Keratinocyte (primary cell): ENCODE measurements at regions not wholly inside any gene's neighbourhood (a gene's known extent, or its start where the extent isn't known, plus 50 kb on each side); places are given as distances from the start of the nearest gene placed in this dataset.

Experiments used
- DNase-seq: peaks from one replicate; pipeline ENCODE4 v3.0.0-alpha.2; 2011; ENCODE audit warnings: low read depth, missing footprints, low spot score
- FAIRE-seq: peaks from 2 replicates; lab custom pipeline; 2011; peaks lifted over from hg19 to GRCh38; lab: Jason Lieb, UNC
- H2AFZ ChIP-seq: 2 replicates; pipeline ENCODE4 v1.6.0; 2012; ENCODE audit warnings: low read length, control low read depth, inconsistent platforms; ENCODE audit not compliant: control insufficient read depth
- H3K27ac ChIP-seq: 2 replicates; pipeline ENCODE4 v1.5.1; 2011; ENCODE audit warnings: low read length; ENCODE audit not compliant: control insufficient read depth, insufficient read depth
- H3K27me3 ChIP-seq: 3 replicates; pipeline ENCODE4 v1.6.0; 2011; ENCODE audit warnings: low read length; ENCODE audit not compliant: control insufficient read depth, insufficient read depth; ENCODE audit errors: extremely low read depth
- H3K36me3 ChIP-seq, 2 experiments: 2 replicates in 1 of 2; 3 replicates in 1 of 2; pipeline ENCODE4 v1.5.1; 2011; ENCODE audit warnings: low read length in 2 of 2, mild to moderate bottlenecking in 1 of 2; ENCODE audit not compliant: control insufficient read depth in 2 of 2, insufficient read depth in 2 of 2; ENCODE audit errors: extremely low read depth in 1 of 2
- H3K4me1 ChIP-seq: 3 replicates; pipeline ENCODE4 v1.5.1; 2011; ENCODE audit warnings: low read length; ENCODE audit not compliant: control insufficient read depth, insufficient read depth; ENCODE audit errors: extremely low read depth
- H3K4me2 ChIP-seq: 3 replicates; pipeline ENCODE4 v1.6.0; 2011; ENCODE audit warnings: low read depth, low read length; ENCODE audit not compliant: control insufficient read depth, insufficient read depth; ENCODE audit errors: extremely low read depth
- H3K4me3 ChIP-seq, 3 experiments: fragments of 200-600 bp in 1 of 3; sonication (generic) in 1 of 3; 2 replicates in 2 of 3; 3 replicates in 1 of 3; pipeline ENCODE4 v1.5.1; 2011 to 2016; ENCODE audit warnings: low read length in 3 of 3, mild to moderate bottlenecking in 3 of 3, control low read depth in 2 of 3, inconsistent platforms in 1 of 3, low read depth in 1 of 3, mixed read lengths in 1 of 3, mixed run types in 1 of 3, moderate library complexity in 1 of 3; ENCODE audit not compliant: control insufficient read depth in 2 of 3, insufficient read depth in 2 of 3; ENCODE audit errors: extremely low read depth in 1 of 3
- H3K79me2 ChIP-seq: 2 replicates; pipeline ENCODE4 v1.6.0; 2012; ENCODE audit warnings: low read length; ENCODE audit not compliant: control insufficient read depth, insufficient read depth
- H3K9ac ChIP-seq: 3 replicates; pipeline ENCODE4 v1.6.0; 2011; ENCODE audit warnings: low read length; ENCODE audit not compliant: control insufficient read depth, insufficient read depth; ENCODE audit errors: extremely low read depth
- H3K9me1 ChIP-seq: 3 replicates; pipeline ENCODE4 v1.6.0; 2011; ENCODE audit warnings: low read length; ENCODE audit not compliant: control insufficient read depth, insufficient read depth; ENCODE audit errors: extremely low read depth
- H3K9me3 ChIP-seq: 2 replicates; pipeline ENCODE4 v1.5.1; 2012; ENCODE audit warnings: low read depth, low read length; ENCODE audit not compliant: control insufficient read depth
- H4K20me1 ChIP-seq: 3 replicates; pipeline ENCODE4 v1.6.0; 2011; ENCODE audit warnings: low read length; ENCODE audit not compliant: control insufficient read depth, insufficient read depth; ENCODE audit errors: extremely low read depth
- CTCF ChIP-seq, 3 experiments: IDR thresholded peaks in 1 of 3; conservative IDR thresholded peaks in 1 of 3; optimal IDR thresholded peaks in 1 of 3; 2 replicates in 2 of 3; 3 replicates in 1 of 3; pipeline versions ENCODE3 to v1.5.1; 2011; ENCODE audit warnings: low read length in 3 of 3, mild to moderate bottlenecking in 3 of 3, moderate library complexity in 2 of 3, control low read depth in 1 of 3, inconsistent platforms in 1 of 3; ENCODE audit not compliant: insufficient read depth in 2 of 3; ENCODE audit errors: extremely low read depth in 1 of 3
- EZH2 ChIP-seq: IDR thresholded peaks from one replicate; pipeline ENCODE4 v1.6.1; 2012; ENCODE audit warnings: inconsistent platforms, mild to moderate bottlenecking, low read length, moderate library complexity
- dilution Hi-C: fragments of 300-500 bp; cut with MboI; formaldehyde crosslinking; loops from one replicate; pipeline ENCODE4 v1.7.0; 2020; ENCODE audit warnings: low sequenced_read_pairs; ENCODE audit not compliant: extremely low pct_ligation_motif_present

GRCh38 chr3:76063811-76064210, 278.5 kb upstream of the ZNF717 start:
- Histone ChIP-seq H3K4me3 (no peak overlapping the region), H4K20me1 (no peaks in the 10 kb centered on the region), H3K9me1 (no peaks in the 10 kb centered on the region), H3K79me2 (no peaks in the 10 kb centered on the region), H3K9me3 (no peaks in the 10 kb centered on the region), H3K27me3 (no peaks in the 10 kb centered on the region), H3K4me1 (peaks cover 13% of the 10 kb centered on the region), H3K9ac (no peak overlapping the region), H3K27ac (no peak overlapping the region), H3K36me3 (no peaks in the 10 kb centered on the region), H3K4me2 (no peak overlapping the region), H2AFZ (no peak overlapping the region)
- TF ChIP-seq CTCF (optimal IDR thresholded peaks at IDR 0.05 in 1 of 3, IDR thresholded peaks at IDR 0.05 in 1 of 3, conservative IDR thresholded peaks at IDR 0.05 in 1 of 3; ENCODE audit: extremely low read depth in 1 of 3, insufficient read depth in 2 of 3, low read length in 3 of 3) (no peak), EZH2 (no peak)
- no peak for FAIRE-seq
- no peak for DNase-seq
- dilution Hi-C loops = no loop called here

- TF ChIP-seq EZH2 (no peak), CTCF (optimal IDR thresholded peaks at IDR 0.05 in 1 of 3, IDR thresholded peaks at IDR 0.05 in 1 of 3, conservative IDR thresholded peaks at IDR 0.05 in 1 of 3; ENCODE audit: extremely low read depth in 1 of 3, insufficient read depth in 2 of 3, low read length in 3 of 3) (no peak)
- Histone ChIP-seq H3K36me3 (no peaks in the 10 kb centered on the region), H3K9ac (no peak overlapping the region), H3K9me1 (no peaks in the 10 kb centered on the region), H3K27me3 (no peaks in the 10 kb centered on the region), H3K27ac (no peak overlapping the region), H3K4me1 (peaks cover 13% of the 10 kb centered on the region), H3K4me3 (no peak overlapping the region), H3K79me2 (no peaks in the 10 kb centered on the region), H3K9me3 (no peaks in the 10 kb centered on the region), H3K4me2 (no peak overlapping the region), H4K20me1 (no peaks in the 10 kb centered on the region), H2AFZ (no peak overlapping the region)
- dilution Hi-C loops = no loop called here
- FAIRE-seq = peak; percentile 13
- DNase-seq = peak; percentile 45
Measured at GRCh38 chr3:76065964-76066363, 280.6 kb upstream of the ZNF717 start.
